GM21515 (cell line): ENCODE measurements at regions not wholly inside any gene's neighbourhood (a gene's known extent, or its start where the extent isn't known, plus 50 kb on each side); places are given as distances from the start of the nearest gene placed in this dataset.
"Not testable (repeated sequence)": the region's sequence is repeated elsewhere in the genome, so short reads cannot be mapped to it uniquely, and the experiment has no call there.

Experiments
- ATAC-seq: cut with Tn5 transposase; IDR thresholded peaks from one replicate; pipeline ENCODE4 v1.9.1; 2021; ENCODE audit not compliant: unreplicated experiment

- not testable (repeated sequence) for ATAC-seq
Measured at GRCh38 chr5:100398815-100399214, 136.4 kb upstream of the FAM174A start.

DNA sequence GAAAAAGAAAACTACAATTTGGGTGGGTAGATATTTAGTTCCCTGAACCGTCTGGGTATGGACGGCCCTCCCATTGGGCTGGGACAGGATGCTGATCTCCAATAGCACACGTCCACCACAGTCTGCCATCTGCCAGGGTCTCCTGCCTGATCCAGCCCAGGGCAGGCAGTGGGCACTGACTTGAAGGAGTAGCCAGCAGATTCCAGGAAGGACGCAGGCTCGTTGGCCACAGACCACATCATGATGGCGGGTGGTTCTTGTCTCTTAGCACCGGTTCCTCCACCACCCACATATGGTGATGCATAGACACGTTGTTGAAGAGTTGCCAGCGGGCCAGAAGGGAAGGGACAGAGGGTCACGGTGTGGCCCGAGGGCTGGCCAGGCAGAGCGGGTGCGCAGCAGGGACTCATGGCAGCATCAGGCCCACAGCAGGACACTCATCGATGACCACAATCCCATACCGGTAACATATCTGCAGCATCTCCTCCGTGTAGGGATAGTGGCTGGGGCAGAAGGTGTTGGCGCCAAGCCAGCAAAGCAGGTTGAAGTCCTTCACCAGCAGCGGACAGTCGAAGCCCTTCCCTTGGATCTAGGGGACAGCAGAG, 155.8 kb upstream of the FAM174A start:
- not testable (repeated sequence) for ATAC-seq

GRCh38 chr5:100364757-100365478, 170.3 kb upstream of the FAM174A start:
- not testable (repeated sequence) for ATAC-seq

GRCh38 chr5:100364343-100364742, 170.8 kb upstream of the FAM174A start:
- not testable (repeated sequence) for ATAC-seq

- ATAC-seq: not testable (repeated sequence)
Measured at GRCh38 chr5:100359998-100360397, 175.2 kb upstream of the FAM174A start.

GRCh38 chr5:100346269-100346668, 188.9 kb upstream of the FAM174A start:
- not testable (repeated sequence) for ATAC-seq

DNA sequence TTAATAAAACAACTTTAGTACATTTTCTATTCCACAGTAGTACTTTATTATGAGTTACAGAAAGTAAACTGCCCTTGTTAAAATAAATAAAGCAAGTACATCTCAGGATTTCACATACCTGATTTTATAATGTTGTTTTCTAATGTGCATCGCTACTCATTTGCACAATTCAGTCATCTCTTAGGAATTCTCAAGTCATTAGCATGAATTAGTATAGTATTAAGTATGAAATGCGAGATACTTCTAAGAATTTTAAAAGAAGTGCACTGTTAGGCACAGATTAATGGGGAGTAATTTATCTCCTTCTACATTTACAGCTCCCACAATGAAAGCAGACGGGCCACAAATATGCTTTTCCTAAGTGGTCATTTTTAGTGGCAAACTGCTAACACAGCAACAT, 193.7 kb upstream of the FAM174A start:
- not testable (repeated sequence) for ATAC-seq

DNA sequence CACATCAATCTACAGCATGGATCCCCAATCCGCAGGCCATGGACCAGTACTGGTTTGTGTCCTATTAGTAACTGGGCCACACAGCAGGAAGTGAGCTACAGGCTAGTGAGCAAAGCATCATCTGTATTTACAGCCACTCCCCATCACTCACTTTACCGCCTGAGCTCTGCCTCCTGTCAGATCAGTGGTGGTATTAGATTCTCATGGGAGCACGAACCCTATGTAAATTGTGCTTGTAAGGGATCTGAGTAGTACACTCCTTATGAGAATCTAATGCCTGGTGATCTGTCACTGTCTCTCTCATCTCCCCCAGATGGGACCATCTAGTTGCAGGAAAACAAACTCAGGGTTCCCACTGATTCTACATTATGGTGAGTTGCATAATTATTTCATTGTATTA, 212.7 kb upstream of the FAM174A start:
- no peak for ATAC-seq

DNA sequence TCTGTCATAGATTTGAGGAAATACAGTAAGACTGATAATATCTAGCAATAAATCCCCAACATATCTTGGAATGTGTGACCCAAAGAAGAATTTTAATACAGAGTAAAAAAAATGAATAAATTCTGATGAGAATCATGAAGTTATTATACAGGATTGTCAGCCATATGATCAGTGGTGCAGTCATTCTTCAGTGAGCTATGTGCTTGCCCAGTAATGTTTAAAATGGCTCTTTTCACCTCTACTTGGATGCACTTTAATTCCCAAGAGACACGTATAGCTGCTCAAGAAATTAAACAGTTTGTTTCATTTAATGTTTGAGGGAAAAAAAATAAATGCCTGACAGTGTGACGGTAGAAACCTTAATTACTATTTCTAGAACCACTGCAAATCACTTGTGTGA, 215.3 kb upstream of the FAM174A start:
- ATAC-seq: no peak

DNA sequence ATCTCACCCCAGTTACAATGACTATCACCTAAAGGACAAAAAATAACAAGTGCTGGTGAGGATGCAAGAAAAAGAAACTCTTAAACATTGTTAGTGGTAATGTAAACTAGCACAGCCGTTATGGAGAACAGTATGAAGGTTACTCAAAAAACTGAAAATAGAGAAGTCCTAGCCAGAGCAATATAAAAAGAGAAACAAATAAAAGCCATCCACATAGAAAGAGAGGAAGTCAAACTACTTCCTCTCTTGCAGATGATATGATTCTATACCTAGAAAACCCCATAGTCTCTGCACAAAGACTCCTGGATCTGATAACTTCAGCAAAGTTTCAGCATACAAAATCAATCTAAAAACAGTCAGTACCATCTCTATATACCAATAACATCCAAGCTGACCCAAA, 221.5 kb upstream of the FAM174A start:
- no peak for ATAC-seq

GRCh38 chr5:100311806-100312205, 223.4 kb upstream of the FAM174A start:
- ATAC-seq: no peak

DNA sequence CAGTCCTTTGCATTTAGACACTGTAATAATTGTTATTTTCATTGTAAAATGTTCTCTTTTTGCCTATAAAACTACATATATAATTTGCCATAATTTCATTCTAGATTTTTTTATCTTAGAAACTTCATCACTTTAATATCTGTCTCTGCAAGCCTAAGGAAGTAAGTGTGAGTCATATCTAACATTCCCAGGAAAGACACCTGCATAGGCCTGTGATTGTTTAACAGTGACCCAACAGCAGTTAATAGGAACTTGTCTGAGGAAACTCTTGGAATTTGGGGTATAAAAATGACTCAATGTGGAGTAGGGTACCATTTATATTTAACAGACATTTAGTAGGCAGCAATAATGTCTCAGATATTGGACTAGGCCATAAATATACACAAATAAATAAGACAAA, 229.2 kb upstream of the FAM174A start:
- ATAC-seq: no peak

DNA sequence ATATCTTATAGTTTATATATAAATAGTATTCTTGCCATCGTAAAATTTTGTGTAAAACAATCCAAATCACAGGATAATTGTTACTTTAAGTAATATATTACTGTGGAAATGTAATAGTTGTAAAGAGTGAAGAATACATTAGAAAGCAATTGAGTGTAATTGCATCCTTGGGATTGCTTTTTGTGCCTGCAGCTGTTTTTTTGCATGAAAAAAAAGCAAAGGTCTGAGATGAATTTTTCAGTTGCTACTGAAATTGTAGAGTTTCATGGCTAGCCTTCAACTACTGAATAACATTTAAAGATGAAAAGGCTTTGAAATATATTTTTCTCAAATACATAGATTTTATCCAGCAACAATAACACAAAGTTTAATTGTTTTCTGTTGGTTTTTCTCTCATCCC, 232.0 kb upstream of the FAM174A start:
- no peak for ATAC-seq

DNA sequence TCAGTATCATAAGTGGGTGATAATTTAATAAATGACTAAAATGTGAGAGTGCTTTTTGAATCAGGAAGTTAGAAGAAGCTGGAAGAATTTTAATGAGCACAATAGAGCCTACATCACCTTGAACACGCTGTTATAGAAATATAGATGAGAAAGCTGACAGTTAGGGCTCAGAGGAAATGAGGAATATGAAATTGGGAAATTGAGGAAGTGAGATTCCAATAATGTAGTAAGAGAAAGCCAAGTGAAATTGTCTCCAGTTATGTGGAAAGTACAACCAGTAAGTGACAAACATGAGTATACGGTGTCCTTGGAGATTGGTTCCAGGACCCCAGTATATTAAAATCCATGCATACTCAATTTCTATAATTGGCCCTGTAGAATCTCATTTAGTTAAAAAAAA, 235.9 kb upstream of the FAM174A start:
- no peak for ATAC-seq

GRCh38 chr5:100276071-100276470, 259.1 kb upstream of the FAM174A start:
- ATAC-seq: no peak

- ATAC-seq: no peak
Measured at GRCh38 chr5:100275631-100276030, 259.5 kb upstream of the FAM174A start.

DNA sequence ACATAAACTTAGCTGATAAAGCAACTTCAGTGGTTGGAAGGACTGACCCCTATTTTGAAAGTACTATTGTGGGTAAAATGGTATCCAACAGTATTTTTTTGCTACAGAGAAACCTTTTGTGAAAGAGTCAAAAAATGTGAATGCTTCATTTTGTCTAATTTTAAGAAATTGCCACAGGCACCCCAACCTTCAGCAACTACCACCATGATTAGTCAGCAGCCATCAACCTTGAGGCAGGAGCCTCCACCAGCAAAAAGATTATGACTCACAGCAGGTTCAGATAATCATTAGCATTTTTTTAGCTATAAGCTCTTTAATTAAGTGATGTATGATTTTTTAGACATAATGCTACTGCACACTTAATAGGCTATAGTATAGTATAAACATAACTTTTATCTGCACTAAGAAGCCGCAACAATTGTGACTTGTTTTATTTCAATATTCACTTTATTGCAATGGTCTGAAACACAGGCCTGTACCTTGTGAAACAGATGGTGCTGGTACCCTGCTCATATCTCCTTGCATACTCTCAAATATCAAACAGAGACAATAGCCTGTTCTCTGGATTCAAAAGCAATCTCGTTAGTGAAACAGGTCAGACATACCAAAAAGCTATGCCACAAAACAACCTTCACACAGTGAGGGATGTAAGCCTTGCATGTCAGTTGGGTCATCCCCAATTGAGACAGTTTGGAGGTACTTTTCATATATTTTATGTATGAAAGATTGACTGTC, 261.2 kb upstream of the FAM174A start:
- no peak for ATAC-seq

DNA sequence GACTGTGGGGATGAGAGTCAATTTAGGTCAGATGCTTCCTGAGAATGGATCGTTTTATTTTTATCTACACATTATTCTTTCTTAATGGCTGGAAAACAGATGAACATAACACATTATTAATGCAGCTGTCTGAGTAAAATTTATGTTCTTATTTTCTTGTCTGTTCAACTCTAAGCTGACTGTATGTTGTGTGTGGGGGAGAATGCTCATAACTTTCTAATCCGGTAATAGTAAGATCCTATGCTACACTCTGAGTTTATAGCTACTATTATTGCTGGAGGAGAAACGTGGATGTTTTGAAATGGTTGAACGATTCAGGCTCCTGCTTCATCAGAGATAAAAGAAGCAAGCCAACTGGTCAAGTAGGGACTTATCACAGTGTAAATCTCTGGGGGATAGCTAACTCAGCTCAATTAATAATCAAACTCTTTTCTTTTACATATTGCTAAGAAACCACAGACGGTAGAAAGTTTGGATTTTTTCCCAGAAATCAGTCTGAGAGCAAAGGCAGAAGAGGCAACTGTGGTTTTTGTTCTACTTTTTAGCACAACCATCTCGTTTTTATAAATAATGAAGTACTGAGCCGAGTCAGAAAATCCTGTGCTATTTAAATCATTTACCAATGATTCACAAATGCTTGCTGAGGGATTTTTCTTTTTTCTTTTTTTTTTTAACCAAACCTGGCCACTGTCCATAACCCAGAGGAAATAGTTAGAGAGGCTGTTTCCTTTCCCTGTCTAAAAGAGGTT, 265.0 kb upstream of the FAM174A start:
- no peak for ATAC-seq

GRCh38 chr5:100260968-100261367, 274.2 kb upstream of the FAM174A start:
- ATAC-seq: no peak

GRCh38 chr5:100252944-100253343, 282.2 kb upstream of the FAM174A start:
- ATAC-seq: no peak

- ATAC-seq: no peak
Measured at GRCh38 chr5:100252037-100252436, 283.1 kb upstream of the FAM174A start.
